Cerebellar cortex (tissue), 1 donor: ENCODE measurements at regions not wholly inside any gene's neighbourhood (a gene's known extent, or its start where the extent isn't known, plus 50 kb on each side); places are given as distances from the start of the nearest gene placed in this dataset.
"Not testable (repeated sequence)": the region's sequence is repeated elsewhere in the genome, so short reads cannot be mapped to it uniquely, and the experiment has no call there.

Experiments
- DNase-seq: peaks from one replicate; pipeline ENCODE4 v3.0.0-alpha.2; 2015; ENCODE audit warnings: low spot score

DNA sequence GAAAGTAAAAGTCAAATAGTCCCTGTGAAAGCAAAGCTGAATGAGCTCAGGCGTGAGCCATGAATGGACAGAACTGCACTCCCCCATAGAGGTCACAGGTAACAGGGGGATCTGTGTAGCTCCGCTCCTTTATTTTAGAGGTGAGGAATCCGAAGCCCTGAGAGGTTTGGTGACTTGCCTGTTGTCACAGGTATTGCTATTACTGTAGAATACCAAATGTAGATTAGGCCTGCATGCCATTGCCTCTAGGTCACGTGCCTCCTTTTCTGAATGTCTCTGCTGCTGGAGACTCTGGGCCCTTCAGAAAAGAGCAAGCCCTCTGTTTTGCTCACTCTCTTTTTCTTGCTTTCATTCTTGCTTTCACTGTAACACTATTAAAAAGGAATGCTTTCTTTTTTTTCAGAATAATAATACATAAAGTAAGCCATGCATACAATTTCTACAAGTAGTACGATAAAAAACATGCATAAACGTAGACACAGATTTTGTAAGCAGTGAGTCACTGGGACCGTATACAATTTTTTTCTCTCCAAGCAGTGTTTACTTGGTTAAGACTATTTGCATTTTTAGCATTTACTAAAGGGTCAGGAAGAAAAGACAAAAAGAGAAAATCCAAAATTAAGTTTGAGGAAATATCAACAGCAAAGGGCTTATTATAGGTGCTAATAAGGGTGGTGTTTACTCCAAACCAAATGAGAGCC is 568.7 kb upstream of the ADAMTS16 start:
- DNase-seq = no peak

DNA sequence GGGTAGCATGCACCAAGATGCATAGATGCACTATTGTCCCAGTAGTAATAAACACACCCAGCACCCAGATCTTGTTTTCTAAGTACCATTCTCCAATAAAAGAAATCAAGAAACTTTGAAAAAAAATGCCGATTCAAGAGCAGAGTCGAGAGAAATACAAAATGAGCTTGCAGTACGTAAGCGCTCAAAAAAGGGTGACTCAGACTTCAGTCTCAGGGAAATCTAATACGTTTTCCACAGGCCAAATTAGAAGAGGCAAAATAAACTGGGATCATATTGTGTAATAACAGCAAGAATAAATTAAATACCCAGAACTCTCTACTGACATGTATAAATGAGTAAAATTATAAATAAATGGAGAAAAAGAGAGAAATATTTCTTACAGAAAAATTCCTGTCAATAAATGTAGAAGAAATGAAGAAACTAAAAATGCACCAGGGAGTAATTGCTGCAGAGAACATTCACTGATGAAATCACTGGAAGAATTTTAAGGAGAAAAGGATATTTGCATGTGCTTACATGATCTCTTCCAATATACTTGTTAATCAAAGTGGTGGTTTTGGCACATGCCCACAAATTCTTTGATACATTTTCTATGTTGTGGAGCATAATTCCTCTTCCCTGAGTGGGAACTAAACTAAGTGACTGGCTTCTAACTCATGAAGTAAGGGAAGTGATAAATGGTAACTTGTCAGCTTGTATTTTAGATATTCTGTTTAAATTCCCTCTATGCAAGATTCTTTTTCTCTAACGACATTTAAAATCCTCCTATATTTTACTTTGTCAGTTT is 567.6 kb upstream of the ADAMTS16 start:
- DNase-seq = no peak

DNA sequence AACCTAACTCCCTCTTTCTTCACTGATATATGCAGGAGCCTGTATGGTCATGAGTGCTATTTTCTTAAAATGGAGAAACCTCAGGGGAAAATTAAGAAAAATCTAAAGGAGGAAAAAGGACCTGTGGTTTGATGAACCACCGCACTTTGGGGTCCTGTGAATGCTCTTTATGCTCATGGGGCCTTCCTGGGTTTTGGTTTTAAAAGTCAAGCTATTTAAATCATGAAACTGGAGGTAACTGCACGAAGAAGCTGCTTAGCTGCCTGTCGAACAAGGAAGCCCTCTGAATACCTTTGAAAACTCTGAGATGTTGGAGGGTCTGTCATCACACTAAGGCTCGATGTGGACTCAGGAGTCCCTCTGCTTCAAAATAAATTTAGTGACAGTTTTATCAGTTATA is 564.5 kb upstream of the ADAMTS16 start:
- DNase-seq = no peak

DNA sequence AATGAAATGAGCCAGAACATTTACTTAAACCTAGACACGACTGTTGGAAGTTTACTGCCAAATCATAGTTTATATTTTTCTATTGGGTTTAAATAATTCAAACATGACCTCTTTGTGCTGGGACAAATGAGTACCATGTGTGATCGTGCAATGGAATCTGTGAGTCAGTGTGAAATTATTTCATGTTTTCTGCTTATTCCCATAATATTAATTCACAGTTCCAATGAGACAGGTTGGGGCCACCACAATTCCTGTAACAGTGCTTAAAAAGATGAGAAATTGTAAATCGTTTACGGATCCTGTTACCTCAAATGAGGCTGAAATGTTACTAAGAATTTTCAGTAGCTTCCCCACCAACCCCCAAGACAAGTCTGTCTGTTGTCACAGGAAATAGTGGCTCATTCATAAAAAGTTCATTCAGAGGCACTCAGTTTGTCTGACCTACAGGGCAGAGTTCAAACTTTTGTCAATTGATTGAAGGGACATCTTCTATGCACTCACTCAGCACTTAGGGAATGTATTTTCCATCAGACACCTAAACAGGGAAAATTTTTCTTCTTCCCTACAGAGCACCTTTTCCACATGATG is 563.9 kb upstream of the ADAMTS16 start:
- no peak for DNase-seq

DNA sequence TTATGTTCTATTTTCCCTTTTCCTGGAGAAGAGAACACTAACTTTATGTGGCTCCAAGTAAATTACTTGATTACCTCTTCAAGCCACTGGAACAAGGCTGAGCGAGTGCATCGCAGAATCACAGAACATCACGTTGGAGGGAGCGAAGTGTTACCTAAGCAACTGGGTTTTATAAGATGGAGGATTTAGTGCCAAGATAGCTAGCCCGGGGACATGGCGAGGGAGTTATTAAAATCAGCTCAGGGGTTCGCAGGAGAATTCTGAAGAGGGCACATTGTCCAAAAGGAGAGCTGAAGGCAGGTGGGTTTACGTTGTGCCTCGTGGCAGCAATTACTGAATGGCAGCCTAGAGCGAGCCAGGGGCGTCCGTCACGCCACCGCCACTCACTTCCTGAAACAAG is 563.2 kb upstream of the ADAMTS16 start:
- DNase-seq = no peak

DNA sequence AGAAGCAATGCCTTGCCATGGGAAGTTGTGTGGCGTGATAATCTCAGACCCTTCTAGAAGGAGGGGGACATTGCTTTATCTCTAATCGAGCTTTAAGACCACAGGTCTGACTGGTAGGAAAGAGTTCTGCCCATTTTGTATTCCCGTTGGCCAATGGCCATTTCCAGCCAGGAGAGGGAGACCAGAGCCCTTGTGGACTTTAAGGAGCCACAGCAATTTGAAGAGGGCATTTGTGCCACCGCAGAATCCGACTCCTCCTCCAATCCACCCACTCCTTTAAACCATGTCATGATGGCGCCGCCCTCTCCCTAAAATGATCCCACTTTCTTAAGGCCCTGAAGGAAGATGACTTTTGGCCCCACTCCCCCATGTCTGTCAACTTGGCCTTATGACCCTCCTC is 560.5 kb upstream of the ADAMTS16 start:
- DNase-seq = no peak

DNA sequence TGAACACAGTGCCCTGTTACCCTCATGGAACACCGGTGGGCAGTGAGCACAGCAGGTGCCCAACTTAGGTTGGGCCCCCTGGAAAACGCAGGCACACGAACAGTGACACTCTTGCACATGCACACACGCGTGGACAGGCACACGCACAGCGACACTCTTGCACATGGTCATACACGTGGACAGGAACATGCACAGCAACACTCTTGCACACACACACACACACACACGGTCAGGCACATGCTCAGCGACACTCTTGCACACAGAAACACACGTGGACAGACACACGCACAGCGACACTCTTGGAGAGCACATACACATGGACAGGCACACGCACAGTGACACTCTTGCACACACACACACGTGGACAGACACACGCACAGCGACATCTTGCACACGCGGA is 559.4 kb upstream of the ADAMTS16 start:
- DNase-seq = no peak

DNA sequence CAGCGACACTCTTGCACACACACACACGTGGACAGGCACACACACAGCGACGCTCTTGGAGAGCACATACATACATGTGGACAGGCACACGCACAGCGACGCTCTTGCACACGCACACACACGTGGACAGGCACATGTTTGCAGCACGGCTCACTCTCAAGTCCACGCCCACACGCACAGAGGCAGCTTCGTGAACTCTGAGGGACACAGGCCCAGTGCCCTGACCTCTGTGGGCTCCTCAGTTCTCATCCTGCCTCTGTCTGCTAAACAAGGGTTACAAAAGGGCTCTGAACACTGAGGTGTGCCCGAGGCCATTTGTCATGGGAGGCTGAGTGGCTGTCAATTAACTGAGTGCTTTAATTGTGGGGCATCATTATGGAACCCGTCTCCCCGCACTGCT is 558.8 kb upstream of the ADAMTS16 start:
- DNase-seq = no peak

DNA sequence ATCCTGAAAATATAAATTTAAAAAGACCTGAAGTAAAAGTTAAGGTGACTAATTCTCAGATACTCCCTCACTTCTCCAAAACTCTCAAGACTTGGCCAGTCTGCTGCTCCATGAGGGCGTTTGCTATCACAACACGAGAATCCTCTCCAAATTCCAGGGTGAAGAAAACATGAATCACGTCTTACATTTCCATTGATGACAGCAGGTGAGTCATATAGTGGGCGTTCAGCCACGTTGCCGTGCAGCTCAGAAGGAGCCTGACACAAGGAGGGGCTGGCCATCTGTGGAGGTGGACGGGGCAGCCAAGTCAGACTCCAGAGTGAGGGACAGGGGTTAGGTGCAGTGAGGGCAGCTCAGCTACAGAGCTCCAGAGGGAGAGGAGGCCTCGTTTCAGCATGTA is 555.1 kb upstream of the ADAMTS16 start:
- DNase-seq = no peak

DNA sequence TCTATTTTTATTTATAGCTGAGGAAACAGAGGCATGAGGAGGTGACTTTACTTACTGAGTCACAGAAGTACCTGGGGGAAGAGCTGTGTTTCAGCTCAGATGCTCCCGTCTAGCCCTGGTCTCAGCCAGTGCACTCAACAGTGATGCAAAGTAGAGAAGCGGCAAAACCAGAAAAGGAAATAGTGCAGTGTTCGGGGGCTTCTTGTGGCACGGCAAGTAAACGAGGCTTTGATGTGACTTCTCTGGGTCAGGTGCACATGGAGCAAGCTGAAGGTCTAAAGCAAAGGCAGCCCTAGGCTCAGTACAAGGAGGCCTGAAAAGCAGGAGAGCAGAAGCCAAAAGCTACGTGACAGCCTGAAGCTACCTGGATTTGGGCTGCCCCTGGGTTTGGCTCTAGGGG is 526.7 kb upstream of the ADAMTS16 start:
- DNase-seq = no peak

DNA sequence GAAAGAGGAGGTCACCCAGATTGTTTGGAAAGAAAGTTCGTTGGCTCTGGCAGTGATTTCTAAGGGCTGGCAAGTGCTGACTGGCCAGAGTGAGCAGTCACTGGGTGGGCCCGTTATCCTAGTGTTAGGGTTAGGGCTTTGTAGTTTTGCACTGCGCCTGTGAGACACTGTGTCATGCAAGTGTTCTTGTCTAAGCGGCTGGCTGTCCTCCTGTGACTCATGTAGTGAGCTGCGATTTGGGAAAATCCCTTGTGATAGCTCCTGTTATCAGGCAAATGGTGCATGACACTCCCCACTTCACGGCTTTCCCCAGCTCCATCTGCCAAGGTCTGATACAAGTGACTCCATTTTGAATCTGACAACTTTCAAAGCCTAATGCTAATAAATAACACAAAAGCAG is 526.0 kb upstream of the ADAMTS16 start:
- no peak for DNase-seq

DNA sequence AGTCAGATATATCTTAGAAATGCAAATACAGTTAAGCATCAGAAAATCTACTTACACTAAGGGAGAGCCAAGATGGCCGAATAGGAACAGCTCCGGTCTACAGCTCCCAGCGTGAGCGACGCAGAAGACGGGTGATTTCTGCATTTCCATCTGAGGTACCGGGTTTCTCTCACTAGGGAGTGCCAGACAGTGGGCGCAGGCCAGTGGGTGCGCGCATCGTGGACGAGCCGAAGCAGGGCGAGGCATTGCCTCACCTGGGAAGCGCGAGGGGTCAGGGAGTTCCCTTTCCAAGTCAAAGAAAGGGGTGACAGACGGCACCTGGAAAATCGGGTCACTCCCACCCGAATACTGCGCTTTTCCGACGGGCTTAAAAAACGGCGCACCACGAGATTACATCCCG is 524.8 kb upstream of the ADAMTS16 start:
- DNase-seq = not testable (repeated sequence)

DNA sequence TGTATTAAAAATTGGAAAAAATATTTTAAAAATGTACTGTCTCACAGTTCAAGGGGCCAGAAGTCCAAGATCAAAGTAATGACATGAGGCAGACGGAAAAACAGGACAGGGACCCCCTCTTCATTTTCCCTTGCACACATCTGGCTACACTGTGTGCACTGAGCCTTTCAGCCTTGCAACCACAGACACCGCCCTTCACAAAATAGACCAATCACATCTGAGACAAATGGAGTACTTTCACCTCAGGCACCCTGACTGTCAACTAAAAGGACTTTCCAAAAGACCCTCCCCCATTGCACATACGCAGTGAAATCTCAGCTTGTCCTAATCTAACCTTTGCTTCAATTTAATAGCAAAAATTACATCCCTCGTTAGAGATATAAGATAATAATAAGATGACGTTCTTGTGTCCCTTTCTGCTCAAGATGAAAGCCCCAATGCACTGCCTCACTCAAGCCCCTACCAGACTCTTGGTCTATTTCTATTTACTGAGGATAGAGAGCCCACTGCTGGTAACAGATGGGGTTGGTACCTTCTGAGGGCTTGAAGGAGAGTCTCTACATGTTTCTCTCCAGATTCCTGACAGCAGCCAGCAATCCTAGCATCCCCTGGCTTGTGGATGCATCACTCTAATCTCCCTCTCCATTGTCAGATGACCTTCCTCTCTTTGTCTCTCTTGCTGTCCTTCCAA is 514.8 kb upstream of the ADAMTS16 start:
- DNase-seq = no peak

DNA sequence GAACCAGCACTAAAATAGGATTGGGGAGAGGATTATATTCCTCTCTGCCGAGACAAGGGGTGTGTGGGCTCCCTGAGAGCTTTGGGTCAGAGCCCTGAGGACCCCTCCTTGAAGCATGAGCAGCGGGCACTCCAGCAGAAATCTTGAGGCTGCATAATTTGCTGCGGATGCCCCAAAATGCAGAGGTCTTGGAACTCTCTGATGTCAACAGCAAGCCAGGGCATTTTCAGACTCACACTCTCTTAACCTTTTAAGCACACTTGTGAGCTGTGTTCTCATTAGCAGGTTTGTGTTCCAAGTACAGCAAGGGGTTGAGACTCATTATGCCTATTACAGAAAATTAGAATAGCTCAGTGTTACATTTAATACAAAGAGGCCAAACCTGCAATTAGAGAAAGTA is 513.0 kb upstream of the ADAMTS16 start:
- DNase-seq = no peak

DNA sequence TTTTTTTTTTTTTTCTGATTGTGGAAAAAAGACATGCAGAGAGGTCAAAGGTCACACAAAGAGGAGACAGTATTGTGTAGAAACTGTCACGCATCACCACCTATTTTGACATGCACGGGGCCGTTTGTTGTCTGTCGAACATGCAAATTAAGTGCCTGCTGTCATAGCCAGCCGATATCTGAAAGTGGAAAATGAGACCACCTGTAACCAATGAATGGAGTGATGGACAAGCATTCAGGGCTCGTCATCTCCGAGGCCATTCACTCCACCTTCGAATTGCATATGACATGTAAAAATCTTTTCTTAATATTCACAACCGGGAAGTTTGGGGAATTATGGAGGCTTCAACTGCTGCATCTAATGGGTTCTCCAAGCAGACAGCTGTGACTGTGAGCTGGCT is 512.2 kb upstream of the ADAMTS16 start:
- DNase-seq = no peak

DNA sequence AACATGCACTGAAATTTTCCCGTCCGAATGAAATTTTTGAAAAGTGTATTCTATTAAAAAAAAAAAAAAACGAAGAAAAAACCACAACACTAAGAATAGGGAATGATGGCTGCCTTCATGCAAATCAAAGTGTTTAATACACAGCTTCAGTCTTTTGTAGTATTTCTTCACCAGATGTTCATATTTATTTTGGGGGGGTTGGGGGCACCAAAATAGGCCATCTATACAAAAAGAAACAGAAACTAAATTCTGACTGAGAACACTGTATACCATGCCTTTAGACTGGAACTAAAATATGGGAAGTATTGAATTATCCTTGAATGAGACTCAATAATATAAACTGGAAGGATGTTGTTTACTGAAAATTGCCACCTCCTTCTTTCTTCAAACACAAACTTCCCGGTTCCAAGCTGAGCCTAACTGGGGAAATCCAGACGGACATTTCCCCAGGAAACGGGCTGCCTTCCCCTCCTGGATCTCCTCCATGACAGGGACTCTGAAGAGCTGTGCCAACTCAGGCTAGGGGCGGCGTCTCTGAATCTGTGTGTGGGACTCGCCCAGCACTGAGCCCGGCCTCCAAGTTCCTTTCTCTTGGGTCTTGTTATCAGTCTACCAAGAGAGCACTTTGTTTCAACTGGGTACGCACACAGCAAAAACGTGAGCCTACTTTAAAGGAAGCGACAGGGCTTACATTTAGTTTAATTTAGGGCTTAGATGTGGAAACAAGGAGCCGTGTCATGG is 511.3 kb upstream of the ADAMTS16 start:
- no peak for DNase-seq

DNA sequence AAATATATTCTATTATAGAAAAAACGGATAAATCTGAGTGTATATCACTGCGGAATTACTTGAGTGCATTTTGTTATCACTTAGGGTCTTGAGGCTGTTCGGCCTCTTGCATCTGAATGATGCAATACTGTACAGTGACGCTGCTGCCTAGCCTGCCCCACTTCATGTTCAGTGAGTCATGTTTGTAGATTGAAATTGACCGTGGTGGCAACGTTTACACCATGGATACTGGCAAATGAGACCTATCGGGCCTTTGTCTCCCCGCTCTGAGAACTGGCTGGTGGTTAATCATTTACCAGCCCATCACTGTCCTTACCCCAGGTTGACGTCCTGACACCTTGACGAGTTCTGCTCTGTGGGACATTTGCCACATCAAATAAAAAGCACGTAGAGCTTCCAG is 510.1 kb upstream of the ADAMTS16 start:
- DNase-seq = no peak

DNA sequence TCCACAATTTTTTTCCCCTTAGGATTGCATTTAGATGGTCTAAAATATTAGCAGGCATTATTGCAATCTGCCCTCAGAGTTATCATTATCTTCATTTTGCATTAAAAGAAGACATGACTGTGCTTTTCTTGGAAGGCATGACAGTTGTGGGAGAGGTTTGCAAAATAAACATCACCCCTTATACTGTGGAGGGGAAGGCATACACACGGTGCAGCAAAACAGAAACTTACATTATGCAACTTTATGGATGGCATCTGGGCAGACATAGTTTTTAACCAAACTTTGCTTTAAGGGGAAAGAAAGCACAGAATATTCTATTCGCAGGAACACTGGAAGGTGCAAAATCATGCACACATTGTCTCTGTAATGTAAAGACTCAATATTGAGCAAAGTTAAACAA is 505.8 kb upstream of the ADAMTS16 start:
- DNase-seq = no peak

DNA sequence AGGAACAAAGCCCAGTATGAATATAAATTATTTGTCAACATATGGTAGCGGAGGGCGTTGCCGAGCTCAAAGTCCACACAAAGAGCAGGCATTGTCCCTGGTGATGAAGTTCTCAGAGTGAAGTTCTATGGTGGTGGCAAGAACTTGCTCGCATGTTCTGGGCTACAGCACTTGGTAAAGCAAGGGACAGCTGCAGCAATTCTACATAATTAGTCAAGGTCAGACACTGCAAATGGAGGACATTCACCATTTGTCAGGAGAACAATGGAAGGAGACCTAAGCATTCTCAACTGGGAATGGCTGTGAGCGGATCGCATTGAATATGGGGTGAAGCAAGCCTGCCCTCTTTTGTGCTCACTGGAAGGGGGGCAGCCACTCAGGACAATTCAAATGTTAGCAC is 503.8 kb upstream of the ADAMTS16 start:
- no peak for DNase-seq

DNA sequence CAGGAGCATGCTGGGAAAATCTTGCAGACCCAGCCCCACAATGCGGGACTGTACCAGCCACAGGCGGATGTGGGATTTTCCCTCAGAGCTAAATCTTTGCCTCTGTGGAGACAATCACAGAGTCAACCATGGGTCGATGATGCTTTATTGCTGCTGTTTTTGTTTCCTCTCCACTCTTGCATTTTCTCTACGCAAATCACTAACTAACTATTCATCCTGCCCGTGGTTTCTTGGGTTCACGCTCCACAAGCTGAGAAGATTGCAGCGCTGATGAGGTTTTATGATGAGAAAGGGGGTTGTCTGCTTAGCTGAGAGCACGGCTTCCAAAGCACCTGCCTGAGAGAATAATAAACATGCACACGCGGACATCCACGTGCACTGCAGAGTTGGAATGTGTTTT is 500.2 kb upstream of the ADAMTS16 start:
- no peak for DNase-seq

DNA sequence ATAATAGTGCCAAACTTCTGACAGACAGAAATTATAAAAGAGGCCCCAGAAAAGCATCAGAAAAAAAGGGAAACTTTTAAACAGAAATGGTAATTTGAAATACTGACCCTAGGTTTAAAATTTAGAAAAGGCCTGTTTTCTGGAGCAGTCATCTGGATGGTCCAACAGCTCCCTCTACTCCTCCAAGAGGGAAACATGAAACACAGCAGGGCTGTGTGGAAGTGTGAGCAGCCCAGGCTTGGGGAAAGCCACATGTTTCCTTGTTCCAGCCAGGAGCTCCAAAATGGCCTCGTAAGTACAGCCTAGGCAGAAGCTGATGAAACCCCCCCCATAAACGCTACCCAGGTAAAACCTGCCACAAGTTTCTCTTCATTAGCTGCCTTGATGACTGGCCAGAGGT is 499.3 kb upstream of the ADAMTS16 start:
- DNase-seq = no peak

DNA sequence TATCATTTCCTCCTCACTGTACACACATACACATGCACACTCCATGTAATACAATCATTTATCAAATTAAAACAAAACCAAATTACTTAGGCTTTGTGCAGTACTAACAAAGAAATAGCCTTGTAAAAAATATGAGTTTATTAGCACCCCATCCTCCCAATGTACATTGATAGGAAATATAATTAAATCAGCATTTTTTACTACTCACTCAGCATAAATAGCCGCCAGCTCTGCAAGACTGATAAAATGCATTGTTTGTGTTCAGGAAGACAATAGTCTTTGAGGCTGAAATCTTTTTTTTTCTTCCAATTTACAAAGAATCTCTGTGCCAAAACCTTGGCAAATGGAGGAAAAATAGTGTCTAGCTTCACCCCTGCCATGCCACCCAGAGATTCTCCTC is 497.6 kb upstream of the ADAMTS16 start:
- DNase-seq = no peak
